ENCODE measurements at regions not wholly inside any gene's neighbourhood (a gene's known extent, or its start where the extent isn't known, plus 50 kb on each side); places are given as distances from the start of the nearest gene placed in this dataset.

DNA sequence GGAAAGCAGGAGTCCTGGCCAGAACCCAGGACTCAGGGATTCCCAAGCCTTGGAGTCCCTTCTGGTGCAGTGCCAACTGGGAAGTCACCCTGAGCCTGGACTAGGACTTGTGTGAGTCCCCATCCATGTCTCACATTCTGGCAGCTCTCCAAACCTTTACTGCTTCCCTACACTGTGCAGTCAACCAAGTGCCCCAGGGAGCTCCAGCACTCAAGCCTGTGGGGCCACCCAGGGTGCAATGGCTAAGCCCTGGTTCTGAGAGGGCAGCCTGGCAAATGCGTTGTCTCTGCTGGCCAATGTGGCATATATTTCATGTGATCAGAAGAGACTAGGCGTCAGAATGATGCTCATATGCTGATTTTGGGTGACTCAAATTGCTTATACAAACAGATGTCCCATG is 223.4 kb downstream of the SP3 start:
- no peaks in the 10 kb centered on the region for H3K4me1 ChIP-seq (ENCODE audit: insufficient read depth, low read length)
- ATAC-seq (ENCODE audit: insufficient read depth, low read depth) (no peak), DNase-seq (no peak)
- H3K4me2 ChIP-seq (ENCODE audit: insufficient read depth, low read length): no peak overlapping the region
- H3K79me2 ChIP-seq (ENCODE audit: insufficient read depth, low read length): no peaks in the 10 kb centered on the region
- TF ChIP-seq EZH2 (IDR thresholded peaks at IDR 0.05; ENCODE audit: borderline replicate concordance, low read depth, low read length, severe bottlenecking): no peak
- no peak overlapping the region for H3K4me3 ChIP-seq (ENCODE audit: low read depth in 1 of 2, low read length in 2 of 2)
- no peaks in the 10 kb centered on the region for H3K36me3 ChIP-seq (ENCODE audit: insufficient read depth, low read length)
- H3K27me3 ChIP-seq (ENCODE audit: insufficient read depth, low read length, poor library complexity): no peaks in the 10 kb centered on the region
- no peaks in the 10 kb centered on the region for H3K9me3 ChIP-seq (ENCODE audit: insufficient read depth, low read length, severe bottlenecking)
- H2AFZ ChIP-seq (ENCODE audit: low read depth, low read length): no peak overlapping the region
- no peak overlapping the region for H3K27ac ChIP-seq (ENCODE audit: low read length)
- H4K20me1 ChIP-seq (ENCODE audit: insufficient read depth, low read length): no peaks in the 10 kb centered on the region
- no peak overlapping the region for H3K9ac ChIP-seq (ENCODE audit: low read depth, low read length)

DNA sequence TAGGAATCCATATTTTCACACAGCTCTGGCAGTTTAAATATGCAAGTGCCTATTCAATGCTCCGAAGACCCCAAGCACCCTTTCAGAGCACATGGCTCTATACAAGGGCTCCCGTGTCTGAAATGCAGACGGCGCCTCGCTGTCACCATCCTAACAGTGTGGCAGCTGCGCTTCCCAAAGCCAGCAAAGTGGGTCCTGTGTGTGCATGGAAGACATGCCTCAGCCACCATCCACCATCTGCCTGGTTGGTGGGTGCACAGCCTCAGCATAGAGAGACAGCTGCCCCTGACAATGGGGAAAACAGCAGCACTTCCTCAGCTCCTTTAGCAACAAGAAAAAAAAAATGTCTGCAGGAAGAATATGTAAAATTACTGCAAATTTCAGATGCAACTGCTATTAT is 218.1 kb downstream of the SP3 start:
- H4K20me1 ChIP-seq (ENCODE audit: insufficient read depth, low read length): no peaks in the 10 kb centered on the region
- no peaks in the 10 kb centered on the region for H3K4me1 ChIP-seq (ENCODE audit: insufficient read depth, low read length)
- no peaks in the 10 kb centered on the region for H3K36me3 ChIP-seq (ENCODE audit: insufficient read depth, low read length)
- DNase-seq (no peak), ATAC-seq (ENCODE audit: insufficient read depth, low read depth) (no peak)
- H3K4me2 ChIP-seq (ENCODE audit: insufficient read depth, low read length): no peak overlapping the region
- H3K4me3 ChIP-seq (ENCODE audit: low read depth in 1 of 2, low read length in 2 of 2): no peak overlapping the region
- no peaks in the 10 kb centered on the region for H3K9me3 ChIP-seq (ENCODE audit: insufficient read depth, low read length, severe bottlenecking)
- no peak overlapping the region for H2AFZ ChIP-seq (ENCODE audit: low read depth, low read length)
- TF ChIP-seq, protein P1, sequence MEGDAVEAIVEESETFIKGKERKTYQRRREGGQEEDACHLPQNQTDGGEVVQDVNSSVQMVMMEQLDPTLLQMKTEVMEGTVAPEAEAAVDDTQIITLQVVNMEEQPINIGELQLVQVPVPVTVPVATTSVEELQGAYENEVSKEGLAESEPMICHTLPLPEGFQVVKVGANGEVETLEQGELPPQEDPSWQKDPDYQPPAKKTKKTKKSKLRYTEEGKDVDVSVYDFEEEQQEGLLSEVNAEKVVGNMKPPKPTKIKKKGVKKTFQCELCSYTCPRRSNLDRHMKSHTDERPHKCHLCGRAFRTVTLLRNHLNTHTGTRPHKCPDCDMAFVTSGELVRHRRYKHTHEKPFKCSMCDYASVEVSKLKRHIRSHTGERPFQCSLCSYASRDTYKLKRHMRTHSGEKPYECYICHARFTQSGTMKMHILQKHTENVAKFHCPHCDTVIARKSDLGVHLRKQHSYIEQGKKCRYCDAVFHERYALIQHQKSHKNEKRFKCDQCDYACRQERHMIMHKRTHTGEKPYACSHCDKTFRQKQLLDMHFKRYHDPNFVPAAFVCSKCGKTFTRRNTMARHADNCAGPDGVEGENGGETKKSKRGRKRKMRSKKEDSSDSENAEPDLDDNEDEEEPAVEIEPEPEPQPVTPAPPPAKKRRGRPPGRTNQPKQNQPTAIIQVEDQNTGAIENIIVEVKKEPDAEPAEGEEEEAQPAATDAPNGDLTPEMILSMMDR (IDR thresholded peaks at IDR 0.05; ENCODE audit: borderline replicate concordance, extremely low read depth, low read length, poor library complexity, severe bottlenecking): no peak
- no peak for TF ChIP-seq EZH2 (IDR thresholded peaks at IDR 0.05; ENCODE audit: borderline replicate concordance, low read depth, low read length, severe bottlenecking)
- no peaks in the 10 kb centered on the region for H3K27me3 ChIP-seq (ENCODE audit: insufficient read depth, low read length, poor library complexity)
- no peak overlapping the region for H3K9ac ChIP-seq (ENCODE audit: low read depth, low read length)
- H3K27ac ChIP-seq (ENCODE audit: low read length): no peak overlapping the region
- no peaks in the 10 kb centered on the region for H3K79me2 ChIP-seq (ENCODE audit: insufficient read depth, low read length)

DNA sequence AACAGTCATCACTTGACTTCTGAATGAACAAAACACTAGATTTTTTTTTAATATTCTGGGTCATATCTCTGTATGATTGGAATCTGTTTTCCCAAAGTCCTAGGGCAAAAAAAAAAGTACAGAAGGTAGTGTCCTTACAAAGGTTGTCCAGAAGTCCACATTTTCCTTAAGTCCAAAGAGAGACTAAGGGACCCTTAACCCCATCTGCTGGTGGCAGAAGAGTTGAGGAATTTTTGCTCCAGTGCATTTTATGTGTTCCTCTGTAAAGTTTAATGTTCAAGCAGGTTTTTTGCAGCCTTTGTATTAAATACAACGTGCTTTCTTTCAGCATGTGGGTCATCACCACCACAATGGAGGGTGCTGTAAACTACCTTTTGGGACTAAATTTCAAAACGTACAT is 215.9 kb downstream of the SP3 start:
- TF ChIP-seq, protein P1 (IDR thresholded peaks at IDR 0.05; ENCODE audit: borderline replicate concordance, extremely low read depth, low read length, poor library complexity, severe bottlenecking): no peak
- TF ChIP-seq EZH2 (IDR thresholded peaks at IDR 0.05; ENCODE audit: borderline replicate concordance, low read depth, low read length, severe bottlenecking): no peak
- Histone ChIP-seq H3K4me3 (ENCODE audit: low read depth in 1 of 2, low read length in 2 of 2) (no peak overlapping the region), H4K20me1 (ENCODE audit: insufficient read depth, low read length) (no peaks in the 10 kb centered on the region), H3K36me3 (ENCODE audit: insufficient read depth, low read length) (no peaks in the 10 kb centered on the region), H3K9me3 (ENCODE audit: insufficient read depth, low read length, severe bottlenecking) (no peaks in the 10 kb centered on the region), H3K4me1 (ENCODE audit: insufficient read depth, low read length) (no peaks in the 10 kb centered on the region), H3K4me2 (ENCODE audit: insufficient read depth, low read length) (no peak overlapping the region), H3K27me3 (ENCODE audit: insufficient read depth, low read length, poor library complexity) (peaks cover 1% of the 10 kb centered on the region), H3K79me2 (ENCODE audit: insufficient read depth, low read length) (no peaks in the 10 kb centered on the region), H2AFZ (ENCODE audit: low read depth, low read length) (no peak overlapping the region), H3K9ac (ENCODE audit: low read depth, low read length) (no peak overlapping the region), H3K27ac (ENCODE audit: low read length) (no peak overlapping the region)
- ATAC-seq (ENCODE audit: insufficient read depth, low read depth) (no peak), DNase-seq (no peak)

DNA sequence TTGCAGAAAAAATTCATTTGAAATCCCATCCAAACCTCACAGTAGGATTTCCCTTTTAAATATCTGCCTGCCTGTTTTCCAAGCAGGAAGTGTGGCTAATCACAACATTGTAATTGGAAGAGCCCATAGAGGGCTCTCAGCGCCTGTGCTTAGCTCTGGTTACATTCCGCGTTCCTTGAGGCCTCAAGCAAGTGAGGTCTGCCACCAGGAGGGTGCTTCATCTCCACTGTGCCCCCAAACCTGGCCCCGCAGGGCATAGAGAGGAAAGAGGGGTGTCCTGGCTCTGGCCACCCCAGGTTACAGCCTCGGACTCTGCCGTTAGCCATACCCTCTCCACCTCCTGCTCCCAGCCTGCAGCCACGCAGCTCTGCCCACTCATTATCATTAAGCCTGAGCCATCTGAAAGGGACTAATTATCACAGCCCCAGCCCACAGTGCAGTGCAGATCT is 214.8 kb downstream of the SP3 start:
- peaks cover 7% of the 10 kb centered on the region for H3K27me3 ChIP-seq (ENCODE audit: insufficient read depth, low read length, poor library complexity)
- no peaks in the 10 kb centered on the region for H3K4me1 ChIP-seq (ENCODE audit: insufficient read depth, low read length)
- H3K79me2 ChIP-seq (ENCODE audit: insufficient read depth, low read length): no peaks in the 10 kb centered on the region
- TF ChIP-seq, protein P1 (IDR thresholded peaks at IDR 0.05; ENCODE audit: borderline replicate concordance, extremely low read depth, low read length, poor library complexity, severe bottlenecking): no peak
- no peak for TF ChIP-seq EZH2 (IDR thresholded peaks at IDR 0.05; ENCODE audit: borderline replicate concordance, low read depth, low read length, severe bottlenecking)
- H4K20me1 ChIP-seq (ENCODE audit: insufficient read depth, low read length): no peaks in the 10 kb centered on the region
- no peak overlapping the region for H3K4me3 ChIP-seq (ENCODE audit: low read depth in 1 of 2, low read length in 2 of 2)
- ATAC-seq (ENCODE audit: insufficient read depth, low read depth) (no peak), DNase-seq (no peak)
- H3K9me3 ChIP-seq (ENCODE audit: insufficient read depth, low read length, severe bottlenecking): no peaks in the 10 kb centered on the region
- no peak overlapping the region for H3K9ac ChIP-seq (ENCODE audit: low read depth, low read length)
- no peak overlapping the region for H3K27ac ChIP-seq (ENCODE audit: low read length)
- no peak overlapping the region for H3K4me2 ChIP-seq (ENCODE audit: insufficient read depth, low read length)
- no peak overlapping the region for H2AFZ ChIP-seq (ENCODE audit: low read depth, low read length)
- no peaks in the 10 kb centered on the region for H3K36me3 ChIP-seq (ENCODE audit: insufficient read depth, low read length)

Measured in DND-41 (cell line).